KOPT-K1 (cell line): ENCODE measurements at regions not wholly inside any gene's neighbourhood (a gene's known extent, or its start where the extent isn't known, plus 50 kb on each side); places are given as distances from the start of the nearest gene placed in this dataset.
"Not testable (repeated sequence)": the region's sequence is repeated elsewhere in the genome, so short reads cannot be mapped to it uniquely, and the experiment has no call there.

Source experiments
- H3K27ac ChIP-seq: fragments of 200-600 bp; sonication (generic); 2 replicates; pipeline ENCODE4 v1.5.1; 2016; ENCODE audit warnings: antibody characterized with exemption, mild to moderate bottlenecking, low read depth, low read length; ENCODE audit not compliant: poor library complexity, severe bottlenecking
- H3K36me3 ChIP-seq: fragments of 200-600 bp; sonication (generic); 2 replicates; pipeline ENCODE4 v1.5.1; 2017; ENCODE audit warnings: antibody characterized with exemption, mild to moderate bottlenecking, low read length, moderate library complexity; ENCODE audit not compliant: insufficient read depth
- H3K9me3 ChIP-seq: fragments of 200-600 bp; sonication (generic); 2 replicates; pipeline ENCODE4 v1.5.1; 2017; ENCODE audit warnings: antibody characterized with exemption, low read length, mild to moderate bottlenecking; ENCODE audit not compliant: insufficient read depth, poor library complexity, severe bottlenecking

- not testable (repeated sequence) for H3K27ac ChIP-seq, H3K9me3 ChIP-seq, H3K36me3 ChIP-seq
Measured at GRCh38 chr15:44817797-44818196, 81.5 kb downstream of the TRIM69 start.

- H3K9me3 ChIP-seq, H3K27ac ChIP-seq, H3K36me3 ChIP-seq: not testable (repeated sequence)
Measured at GRCh38 chr15:44819331-44819987, 83.1 kb downstream of the TRIM69 start.

GRCh38 chr15:44820535-44820934 is 84.2 kb downstream of the TRIM69 start:
- not testable (repeated sequence) for H3K27ac ChIP-seq, H3K9me3 ChIP-seq

GRCh38 chr15:44820967-44821366 is 84.6 kb downstream of the TRIM69 start:
- H3K36me3 ChIP-seq, H3K27ac ChIP-seq, H3K9me3 ChIP-seq: not testable (repeated sequence)

More at GRCh38 chr15:44820535-44820934, 84.2 kb downstream of the TRIM69 start:
- H3K36me3 ChIP-seq = not testable (repeated sequence)

GRCh38 chr15:44824277-44825145 is 88.2 kb downstream of the TRIM69 start:
- H3K36me3 ChIP-seq, H3K9me3 ChIP-seq, H3K27ac ChIP-seq: not testable (repeated sequence)

GRCh38 chr15:44826583-44826982 is 90.3 kb downstream of the TRIM69 start:
- H3K9me3 ChIP-seq, H3K36me3 ChIP-seq, H3K27ac ChIP-seq: not testable (repeated sequence)

GRCh38 chr15:44828229-44828914 is 92.0 kb downstream of the TRIM69 start:
- H3K36me3 ChIP-seq, H3K9me3 ChIP-seq, H3K27ac ChIP-seq: not testable (repeated sequence)

GRCh38 chr15:44829150-44829549 is 92.8 kb downstream of the TRIM69 start:
- peak overlapping the region; percentile 20 for H3K27ac ChIP-seq
- not testable (repeated sequence) for H3K36me3 ChIP-seq, H3K9me3 ChIP-seq

GRCh38 chr15:44830692-44831408 is 94.5 kb downstream of the TRIM69 start:
- H3K9me3 ChIP-seq, H3K36me3 ChIP-seq: not testable (repeated sequence)
- peak overlapping the region; percentile 71 for H3K27ac ChIP-seq

GRCh38 chr15:44831409-44831741 is 95.0 kb downstream of the TRIM69 start:
- not testable (repeated sequence) for H3K9me3 ChIP-seq, H3K36me3 ChIP-seq
- peak overlapping the region; percentile 71 for H3K27ac ChIP-seq

GRCh38 chr15:44832133-44832532 is 95.8 kb downstream of the TRIM69 start:
- H3K36me3 ChIP-seq, H3K27ac ChIP-seq, H3K9me3 ChIP-seq: not testable (repeated sequence)

GRCh38 chr15:44833081-44833480 is 96.8 kb downstream of the TRIM69 start:
- H3K9me3 ChIP-seq, H3K36me3 ChIP-seq: not testable (repeated sequence)

GRCh38 chr15:44833761-44834160 is 97.4 kb downstream of the TRIM69 start:
- not testable (repeated sequence) for H3K27ac ChIP-seq, H3K36me3 ChIP-seq, H3K9me3 ChIP-seq

More at GRCh38 chr15:44833081-44833480, 96.8 kb downstream of the TRIM69 start:
- H3K27ac ChIP-seq = not testable (repeated sequence)

- H3K27ac ChIP-seq = not testable (repeated sequence)
Measured at GRCh38 chr15:44835082-44835481, 98.8 kb downstream of the TRIM69 start.

GRCh38 chr15:44836094-44836493 is 99.8 kb downstream of the TRIM69 start:
- Histone ChIP-seq H3K27ac (no peak overlapping the region), H3K36me3 (no peaks in the 10 kb centered on the region), H3K9me3 (no peaks in the 10 kb centered on the region)

More at GRCh38 chr15:44835082-44835481, 98.8 kb downstream of the TRIM69 start:
- not testable (repeated sequence) for H3K9me3 ChIP-seq, H3K36me3 ChIP-seq
